ENCODE measurements at regions not wholly inside any gene's neighbourhood (a gene's known extent, or its start where the extent isn't known, plus 50 kb on each side); places are given as distances from the start of the nearest gene placed in this dataset.

DNA sequence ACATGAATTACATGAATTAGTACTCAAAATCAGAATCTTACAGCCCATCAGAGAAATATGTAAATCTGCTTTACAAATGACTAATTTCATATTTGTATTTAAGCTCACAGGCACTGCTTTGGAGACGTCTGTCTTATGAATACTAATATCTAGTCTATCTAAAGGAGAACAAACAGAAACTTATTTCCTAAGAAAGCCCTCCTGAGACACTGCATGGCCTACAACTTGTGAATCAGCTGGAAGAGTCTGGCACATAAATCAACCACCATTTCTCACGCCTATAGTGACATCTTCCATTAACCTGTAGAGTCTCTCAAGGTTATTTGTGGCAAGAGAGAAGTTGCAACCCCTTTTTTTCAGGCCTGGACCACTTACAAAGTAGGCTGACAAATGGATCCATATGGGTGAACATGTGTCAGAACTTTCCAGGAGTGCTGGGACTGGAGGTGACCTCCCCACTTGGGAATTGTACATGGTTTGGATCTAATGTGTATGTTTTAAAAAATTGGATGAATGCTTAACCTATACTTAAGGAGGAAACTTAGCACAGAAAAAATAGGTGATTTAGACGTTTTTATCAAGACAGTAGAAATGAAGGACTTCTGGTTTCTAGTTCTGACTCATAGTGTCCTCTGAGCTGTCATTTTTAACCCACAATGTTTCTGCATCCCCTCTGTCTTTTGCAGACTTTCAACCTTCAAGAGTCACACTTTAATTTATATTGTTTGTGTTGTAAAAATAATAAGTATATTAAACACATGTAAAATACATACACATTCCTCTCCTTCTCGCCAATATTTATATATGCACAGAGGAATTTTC lies 83.2 kb upstream of the ARHGAP24 start:
- TF ChIP-seq POLR2A (IDR thresholded peaks at IDR 0.05) (no peak), POLR2AphosphoS5 (IDR thresholded peaks at IDR 0.05) (no peak), CTCF (IDR thresholded peaks at IDR 0.05) (no peak)
- Histone ChIP-seq H3K9me3 (no peaks in the 10 kb centered on the region), H3K27me3 (no peaks in the 10 kb centered on the region), H3K27ac (no peak overlapping the region), H3K36me3 (no peaks in the 10 kb centered on the region), H3K4me1 (no peaks in the 10 kb centered on the region), H3K4me3 (no peak overlapping the region)
- no peak for DNase-seq (ENCODE audit: low spot score in 2 of 2)
- intact Hi-C loops (cut with DNase I; ENCODE audit: low total_unique reads), result no loop called here

DNA sequence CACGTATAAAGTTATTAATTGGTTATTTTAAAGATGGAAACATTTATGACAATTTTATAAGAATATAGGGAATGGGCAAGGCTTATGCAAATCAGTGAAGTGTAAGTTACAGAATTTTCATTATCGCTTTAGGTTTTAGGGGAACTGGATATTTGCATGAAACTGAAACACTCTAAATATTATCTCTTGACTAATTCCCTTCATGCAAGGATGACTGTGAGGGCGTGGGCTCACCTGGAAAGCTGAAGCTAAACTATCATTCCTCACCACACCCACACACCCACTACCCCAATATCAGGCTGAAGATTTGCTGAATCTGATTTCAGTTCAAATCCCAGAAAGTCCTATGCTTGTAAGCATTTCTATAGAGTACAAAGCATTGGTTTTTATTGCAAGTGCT lies 81.7 kb upstream of the ARHGAP24 start:
- Histone ChIP-seq H3K36me3 (no peaks in the 10 kb centered on the region), H3K9me3 (no peaks in the 10 kb centered on the region), H3K27me3 (no peaks in the 10 kb centered on the region), H3K4me3 (no peak overlapping the region), H3K4me1 (no peaks in the 10 kb centered on the region), H3K27ac (no peak overlapping the region)
- intact Hi-C loops (cut with DNase I; ENCODE audit: low total_unique reads), result no loop called here
- DNase-seq (ENCODE audit: low spot score in 2 of 2), result no peak
- no peak for TF ChIP-seq POLR2A (IDR thresholded peaks at IDR 0.05)
- no peak for TF ChIP-seq POLR2AphosphoS5 (IDR thresholded peaks at IDR 0.05)
- TF ChIP-seq CTCF (IDR thresholded peaks at IDR 0.05), result no peak

GRCh38 chr4:85398276-85398675 lies 76.7 kb upstream of the ARHGAP24 start:
- H3K4me3 ChIP-seq, result no peak overlapping the region
- DNase-seq (ENCODE audit: low spot score in 2 of 2), result no peak
- intact Hi-C loops (cut with DNase I; ENCODE audit: low total_unique reads), result no loop called here
- H3K4me1 ChIP-seq, result no peaks in the 10 kb centered on the region
- no peak overlapping the region for H3K27ac ChIP-seq
- no peaks in the 10 kb centered on the region for H3K36me3 ChIP-seq
- no peaks in the 10 kb centered on the region for H3K9me3 ChIP-seq
- H3K27me3 ChIP-seq, result no peaks in the 10 kb centered on the region
- TF ChIP-seq CTCF (IDR thresholded peaks at IDR 0.05), result no peak
- TF ChIP-seq POLR2AphosphoS5 (IDR thresholded peaks at IDR 0.05), result no peak
- TF ChIP-seq POLR2A (IDR thresholded peaks at IDR 0.05), result no peak

DNA sequence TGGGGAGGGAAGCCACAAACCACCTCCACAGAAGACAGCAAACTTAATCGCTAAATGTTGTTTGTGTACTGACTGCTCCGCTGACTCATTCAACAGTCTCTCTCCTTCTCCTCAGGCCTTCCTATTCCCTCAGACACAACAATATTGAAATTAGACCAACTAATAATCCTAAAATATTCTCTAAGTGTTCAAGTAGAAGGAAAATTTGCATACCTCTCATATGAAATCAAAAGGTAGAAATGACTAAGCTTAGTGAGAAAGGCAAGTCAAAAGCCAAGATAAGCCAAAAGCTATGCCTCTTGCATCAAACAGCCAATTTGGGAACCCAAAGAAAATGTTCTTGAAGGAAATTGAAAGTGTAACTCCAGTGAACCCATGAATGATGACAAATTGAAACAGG lies 75.7 kb upstream of the ARHGAP24 start:
- H3K4me1 ChIP-seq, result no peaks in the 10 kb centered on the region
- TF ChIP-seq POLR2AphosphoS5 (IDR thresholded peaks at IDR 0.05) (no peak), CTCF (IDR thresholded peaks at IDR 0.05) (no peak), POLR2A (IDR thresholded peaks at IDR 0.05) (no peak)
- H3K9me3 ChIP-seq, result no peaks in the 10 kb centered on the region
- intact Hi-C loops (cut with DNase I; ENCODE audit: low total_unique reads), result no loop called here
- H3K4me3 ChIP-seq, result no peak overlapping the region
- H3K27me3 ChIP-seq, result no peaks in the 10 kb centered on the region
- no peak for DNase-seq (ENCODE audit: low spot score in 2 of 2)
- H3K36me3 ChIP-seq, result no peaks in the 10 kb centered on the region
- H3K27ac ChIP-seq, result no peak overlapping the region

GRCh38 chr4:85402371-85402770 lies 72.6 kb upstream of the ARHGAP24 start:
- Histone ChIP-seq H3K9me3 (no peaks in the 10 kb centered on the region), H3K36me3 (no peaks in the 10 kb centered on the region), H3K27me3 (no peaks in the 10 kb centered on the region), H3K4me3 (no peak overlapping the region), H3K27ac (peak overlapping the region in 1 of 2 donors; percentile 12), H3K4me1 (no peaks in the 10 kb centered on the region)
- TF ChIP-seq POLR2AphosphoS5 (IDR thresholded peaks at IDR 0.05) (no peak), POLR2A (IDR thresholded peaks at IDR 0.05) (no peak), CTCF (IDR thresholded peaks at IDR 0.05) (no peak)
- DNase-seq (ENCODE audit: low spot score in 2 of 2), result no peak
- intact Hi-C loops (cut with DNase I; ENCODE audit: low total_unique reads), result no loop called here
